Tibial artery (tissue), 4 donors: ENCODE measurements at regions not wholly inside any gene's neighbourhood (a gene's known extent, or its start where the extent isn't known, plus 50 kb on each side); places are given as distances from the start of the nearest gene placed in this dataset.

Experiments
- DNase-seq, 2 donors: peaks; one replicate each; pipeline ENCODE4 v3.0.0-alpha.2; 2019
- H3K27ac ChIP-seq, 2 donors: fragments of 200-600 bp; sonication (generic) in 1 of 2; 1 replicate in 1 of 2; 2 replicates in 1 of 2; pipeline ENCODE4 v1.5.1; 2018 to 2019; ENCODE audit warnings: mild to moderate bottlenecking in 1 of 2
- H3K27me3 ChIP-seq, 2 donors: fragments of 200-600 bp; sonication (generic) in 1 of 2; one replicate each; pipeline versions ENCODE4 v1.5.1 to v1.6.0; 2016 to 2019
- H3K36me3 ChIP-seq, 3 donors: fragments of 200-600 bp; sonication (generic) in 2 of 3; one replicate each; pipeline ENCODE4 v1.5.1; 2016 to 2019; ENCODE audit warnings: mild to moderate bottlenecking in 2 of 3
- H3K4me1 ChIP-seq, 4 donors: fragments of 200-600 bp; sonication (generic) in 2 of 4; 1 replicate in 3 of 4; 2 replicates in 1 of 4; pipeline ENCODE4 v1.5.1; 2016 to 2019
- H3K4me3 ChIP-seq, 2 donors: fragments of 200-600 bp; sonication (generic) in 1 of 2; 1 replicate in 1 of 2; 2 replicates in 1 of 2; pipeline ENCODE4 v1.5.1; 2018 to 2019; ENCODE audit warnings: mild to moderate bottlenecking in 2 of 2
- H3K9me3 ChIP-seq, 3 donors: fragments of 200-600 bp; sonication (generic) in 1 of 3; one replicate each; pipeline ENCODE4 v1.5.1; 2016 to 2019
- CTCF ChIP-seq, 2 experiments: fragments of 200-600 bp in 1 of 2; fragments of 450-650 bp in 1 of 2; IDR thresholded peaks; one replicate each; pipeline ENCODE4 v1.5.1; 2017 to 2019; ENCODE audit warnings: antibody characterized with exemption in 2 of 2, mild to moderate bottlenecking in 1 of 2, moderate library complexity in 1 of 2
- intact Hi-C: fragments of 100-400 bp; cut with DNase I; formaldehyde crosslinking; loops from one replicate; pipeline ENCODE4 v1.15.0; 2023; ENCODE audit warnings: low total_unique reads

- H3K4me3 ChIP-seq: peak overlapping the region; percentile 21 to 23
- H3K27ac ChIP-seq: peak overlapping the region; percentile 60 to 64
- H3K36me3 ChIP-seq: no peaks in the 10 kb centered on the region
- no peak for TF ChIP-seq CTCF (IDR thresholded peaks at IDR 0.05)
- intact Hi-C loops: no loop called here
- DNase-seq: peak in 1 of 2 donors; percentile 67
- peaks cover 0 to 18% (median 11%) of the 10 kb centered on the region in 4 donors for H3K4me1 ChIP-seq
- H3K9me3 ChIP-seq: no peaks in the 10 kb centered on the region
- no peaks in the 10 kb centered on the region for H3K27me3 ChIP-seq
Observed at GRCh38 chr5:34563931-34564709, 92.0 kb upstream of the RAI14 start.

- TF ChIP-seq CTCF (IDR thresholded peaks at IDR 0.05): no peak
- peak overlapping the region; percentile 60 to 64 for H3K27ac ChIP-seq
- intact Hi-C loops: no loop called here
- H3K27me3 ChIP-seq: no peaks in the 10 kb centered on the region
- H3K36me3 ChIP-seq: no peaks in the 10 kb centered on the region
- H3K4me1 ChIP-seq: peaks cover 0 to 18% (median 11%) of the 10 kb centered on the region in 4 donors
- H3K9me3 ChIP-seq: no peaks in the 10 kb centered on the region
- H3K4me3 ChIP-seq: no peak overlapping the region
- peak in 1 of 2 donors; percentile 20 for DNase-seq
Observed at GRCh38 chr5:34564710-34565235, 91.4 kb upstream of the RAI14 start.

- H3K9me3 ChIP-seq: no peaks in the 10 kb centered on the region
- no peak for DNase-seq
- H3K27me3 ChIP-seq: no peaks in the 10 kb centered on the region
- no peak overlapping the region for H3K27ac ChIP-seq
- no peaks in the 10 kb centered on the region for H3K36me3 ChIP-seq
- intact Hi-C loops: no loop called here
- H3K4me3 ChIP-seq: no peak overlapping the region
- H3K4me1 ChIP-seq: peaks cover 0 to 13% (median 0%) of the 10 kb centered on the region in 4 donors
- TF ChIP-seq CTCF (IDR thresholded peaks at IDR 0.05): no peak
Observed at GRCh38 chr5:34570143-34570542, 86.0 kb upstream of the RAI14 start.

GRCh38 chr5:34570721-34571676 is 85.1 kb upstream of the RAI14 start:
- H3K36me3 ChIP-seq: no peaks in the 10 kb centered on the region
- intact Hi-C loops: no loop called here
- peaks cover 0 to 13% (median 0%) of the 10 kb centered on the region in 4 donors for H3K4me1 ChIP-seq
- no peak for DNase-seq
- H3K9me3 ChIP-seq: no peaks in the 10 kb centered on the region
- no peaks in the 10 kb centered on the region for H3K27me3 ChIP-seq
- no peak for TF ChIP-seq CTCF (IDR thresholded peaks at IDR 0.05)
- H3K4me3 ChIP-seq: no peak overlapping the region
- no peak overlapping the region for H3K27ac ChIP-seq

- H3K4me3 ChIP-seq: no peak overlapping the region
- intact Hi-C loops: no loop called here
- no peaks in the 10 kb centered on the region for H3K9me3 ChIP-seq
- H3K27ac ChIP-seq: no peak overlapping the region
- H3K36me3 ChIP-seq: no peaks in the 10 kb centered on the region
- H3K27me3 ChIP-seq: no peaks in the 10 kb centered on the region
- TF ChIP-seq CTCF (IDR thresholded peaks at IDR 0.05): no peak
- DNase-seq: no peak
- peaks cover 0 to 13% (median under 1%) of the 10 kb centered on the region in 4 donors for H3K4me1 ChIP-seq
Observed at GRCh38 chr5:34571677-34572041, 84.5 kb upstream of the RAI14 start.
